A549 (cell line): ENCODE measurements at regions not wholly inside any gene's neighbourhood (a gene's known extent, or its start where the extent isn't known, plus 50 kb on each side); places are given as distances from the start of the nearest gene placed in this dataset.

Experiments
- CBX2 ChIP-seq: fragments of 200-600 bp; sonication (generic); IDR thresholded peaks from 2 replicates; pipeline ENCODE4 v1.6.1; 2016; ENCODE audit warnings: low read depth, mild to moderate bottlenecking, borderline replicate concordance
- EP300 ChIP-seq, 2 experiments: fragments of >200 bp; sonication (Bioruptor Twin); formaldehyde crosslinking; IDR thresholded peaks; 2 replicates in 1 of 2; 3 replicates in 1 of 2; pipeline ENCODE4 v1.6.1; 2016 to 2017
- HDAC2 ChIP-seq: fragments of 200-600 bp; sonication (generic); IDR thresholded peaks from 2 replicates; pipeline ENCODE4 v1.6.1; 2016
- HOXA7 ChIP-seq: fragments of 250-450 bp; sonication (Bioruptor Pico); IDR thresholded peaks from 2 replicates; pipeline ENCODE4 v1.5.0; 2020; ENCODE audit warnings: mild to moderate bottlenecking, moderate library complexity
- JUN ChIP-seq, 2 experiments: fragments of >200 bp; sonication (Bioruptor Twin); formaldehyde crosslinking; IDR thresholded peaks; 2 replicates in 1 of 2; 3 replicates in 1 of 2; pipeline ENCODE4 v1.6.1; 2016 to 2017
- KDM1A ChIP-seq: fragments of 200-600 bp; sonication (generic); IDR thresholded peaks from 2 replicates; pipeline ENCODE4 v1.6.1; 2016; ENCODE audit warnings: low read depth, mild to moderate bottlenecking
- MAFK ChIP-seq: fragments of 450-650 bp; IDR thresholded peaks from 2 replicates; pipeline ENCODE4 v1.6.1; 2014; ENCODE audit not compliant: partially characterized antibody
- POLR2A ChIP-seq: IDR thresholded peaks from 2 replicates; pipeline ENCODE4 v1.6.1; 2012; ENCODE audit warnings: mild to moderate bottlenecking, low read length
- SMC3 ChIP-seq: fragments of >200 bp; sonication (Bioruptor Twin); formaldehyde crosslinking; IDR thresholded peaks from 3 replicates; pipeline ENCODE4 v1.6.1; 2018; ENCODE audit warnings: inconsistent platforms
- TF ChIP-seq, protein P1 (sequence below): fragments of >200 bp; sonication (Bioruptor Twin); formaldehyde crosslinking; IDR thresholded peaks from 3 replicates; pipeline ENCODE4 v1.5.1; 2016

DNA sequence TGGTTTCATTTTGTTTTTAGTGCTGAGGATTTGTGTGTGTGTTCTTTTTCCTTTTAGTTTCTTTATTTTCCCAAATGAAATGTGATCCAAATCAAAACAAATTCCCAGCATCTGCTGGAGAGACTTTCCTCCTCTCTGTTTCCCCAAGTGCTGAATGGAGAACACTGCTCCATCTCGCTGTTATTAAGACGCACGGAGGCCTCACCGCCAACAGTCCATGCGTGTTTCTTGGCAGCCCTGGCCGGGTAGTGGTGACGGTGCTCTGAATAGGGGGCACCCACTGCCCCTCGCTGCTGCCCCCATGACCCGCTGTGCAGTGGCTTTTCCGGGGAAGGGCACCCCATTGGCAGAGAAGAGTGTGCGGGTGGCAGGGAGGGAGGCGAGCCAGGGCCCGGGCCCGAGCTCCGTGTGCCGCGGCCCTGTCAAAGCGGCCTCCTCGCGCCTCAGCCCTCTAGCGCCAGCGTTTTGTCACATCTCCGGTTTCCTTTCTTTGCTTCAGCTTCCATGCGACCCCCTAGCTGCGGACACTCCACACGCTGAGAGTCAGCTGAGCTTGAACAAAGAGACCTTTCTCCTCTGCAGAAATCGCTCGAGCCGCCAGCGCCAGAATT, 473.7 kb upstream of the SALL3 start:
- TF ChIP-seq, protein P1, sequence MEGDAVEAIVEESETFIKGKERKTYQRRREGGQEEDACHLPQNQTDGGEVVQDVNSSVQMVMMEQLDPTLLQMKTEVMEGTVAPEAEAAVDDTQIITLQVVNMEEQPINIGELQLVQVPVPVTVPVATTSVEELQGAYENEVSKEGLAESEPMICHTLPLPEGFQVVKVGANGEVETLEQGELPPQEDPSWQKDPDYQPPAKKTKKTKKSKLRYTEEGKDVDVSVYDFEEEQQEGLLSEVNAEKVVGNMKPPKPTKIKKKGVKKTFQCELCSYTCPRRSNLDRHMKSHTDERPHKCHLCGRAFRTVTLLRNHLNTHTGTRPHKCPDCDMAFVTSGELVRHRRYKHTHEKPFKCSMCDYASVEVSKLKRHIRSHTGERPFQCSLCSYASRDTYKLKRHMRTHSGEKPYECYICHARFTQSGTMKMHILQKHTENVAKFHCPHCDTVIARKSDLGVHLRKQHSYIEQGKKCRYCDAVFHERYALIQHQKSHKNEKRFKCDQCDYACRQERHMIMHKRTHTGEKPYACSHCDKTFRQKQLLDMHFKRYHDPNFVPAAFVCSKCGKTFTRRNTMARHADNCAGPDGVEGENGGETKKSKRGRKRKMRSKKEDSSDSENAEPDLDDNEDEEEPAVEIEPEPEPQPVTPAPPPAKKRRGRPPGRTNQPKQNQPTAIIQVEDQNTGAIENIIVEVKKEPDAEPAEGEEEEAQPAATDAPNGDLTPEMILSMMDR: no peak
- TF ChIP-seq POLR2A: no peak
- no peak for TF ChIP-seq KDM1A
- TF ChIP-seq CBX2: no peak
- TF ChIP-seq HDAC2: no peak
- TF ChIP-seq MAFK: no peak
- no peak for TF ChIP-seq HOXA7
- TF ChIP-seq SMC3: no peak
- TF ChIP-seq EP300 (IDR thresholded peaks at IDR 0.05): no peak
- TF ChIP-seq JUN (IDR thresholded peaks at IDR 0.05): no peak
